ENCODE measurements at regions not wholly inside any gene's neighbourhood (a gene's known extent, or its start where the extent isn't known, plus 50 kb on each side); places are given as distances from the start of the nearest gene placed in this dataset.

DNA sequence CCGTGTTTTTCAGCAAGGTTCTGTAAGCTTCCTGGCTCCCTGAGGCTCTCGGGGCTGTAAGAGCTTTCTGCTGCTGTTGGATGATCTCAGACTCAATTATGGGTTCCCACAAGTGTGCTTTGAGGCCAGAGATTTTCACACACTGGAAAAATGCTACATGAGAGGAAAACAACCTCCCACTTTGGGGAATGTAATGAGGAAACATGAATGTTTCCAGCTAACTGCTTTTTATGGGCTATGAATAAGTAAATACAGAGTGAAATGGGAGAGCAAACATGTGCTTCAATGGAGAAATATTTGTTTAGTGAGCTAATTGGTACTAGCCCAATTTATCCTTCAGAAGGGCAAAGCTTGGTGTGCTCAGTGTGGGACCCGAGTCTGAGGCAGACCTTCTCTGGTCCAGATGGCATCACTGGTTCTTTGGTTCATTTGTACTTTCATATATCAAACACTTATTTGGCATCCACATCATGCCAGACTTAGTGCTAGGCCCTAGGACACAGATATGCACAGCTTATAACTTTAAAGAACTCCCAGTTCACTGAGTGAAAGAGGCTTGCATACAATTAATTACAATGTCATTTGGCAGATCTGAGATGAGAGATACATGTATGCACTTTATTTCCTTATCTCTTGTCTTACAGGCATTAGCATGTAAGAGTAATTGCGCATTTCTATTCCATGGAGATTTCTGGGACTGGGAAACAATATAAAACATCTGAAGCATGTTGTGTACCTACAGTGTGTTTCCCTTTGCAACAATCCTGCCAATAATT, 248.8 kb downstream of the RDH14 start:
- Histone ChIP-seq H3K9me3 (no peaks in the 10 kb centered on the region), H3K27ac (no peak overlapping the region; a peak in 1 of 6 replicates), H3K4me1 (peaks cover 15% of the 10 kb centered on the region), H3K4me3 (no peak overlapping the region), H3K4me2 (peak overlapping the region; percentile 29; the same call in 2 of the 3 replicates)
- no peak for FAIRE-seq
- ATAC-seq: peak in 1 of 2 experiments; percentile 56; a peak in 3 of 6 replicates
- ChIA-PET POLR2A (no interaction called here), CTCF (interaction anchor here (1.0 to 1.4 kb wide), 2 partner anchors 17 to 66 kb away, joined by 3 to 5 read pairs; no protein-coding TSS in a partner anchor)
- peak in 1 of 2 experiments; percentile 23 for DNase-seq (ENCODE audit: low read depth in 1 of 2, low spot score in 1 of 2)
- WGBS (ENCODE audit: missing lambda C conversion rate): 44% methylated on average over 4 of the region's 4 CpGs
- TF ChIP-seq EHMT2 (IDR thresholded peaks at IDR 0.05; ENCODE audit: low read depth) (no peak), NR3C1 (IDR thresholded peaks at IDR 0.05) (no peak), HOXB5 (CRISPR knock-in tag; IDR thresholded peaks at IDR 0.05) (no peak), GATA3 (IDR thresholded peaks at IDR 0.05; ENCODE audit: borderline replicate concordance) (0 out of 2 replicates have a peak, but pooled peaks have one; percentile 22), HES2 (IDR thresholded peaks at IDR 0.05) (no peak)

DNA sequence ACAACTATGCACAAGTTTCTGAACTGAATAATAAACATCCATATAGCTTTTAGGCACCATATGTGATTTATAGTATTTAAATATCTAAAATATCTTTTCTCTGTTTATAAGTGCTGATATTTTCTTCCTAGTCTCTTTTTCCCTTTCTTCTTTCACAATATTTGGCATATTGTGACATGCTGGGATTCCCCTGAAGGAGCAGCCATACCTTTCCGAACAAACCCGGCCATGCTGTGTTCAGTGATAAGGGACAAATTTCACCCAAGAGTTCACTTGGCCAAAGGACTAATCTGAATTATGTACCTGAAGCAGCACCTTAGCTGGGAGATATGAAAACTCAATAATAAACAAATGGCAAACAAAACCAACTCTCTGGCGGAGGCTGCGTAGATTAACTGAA, 250.8 kb downstream of the RDH14 start:
- POLR2A ChIA-PET: no interaction called here
- TF ChIP-seq CEBPB (IDR thresholded peaks at IDR 0.05) (no peak), ZSCAN20 (CRISPR knock-in tag; IDR thresholded peaks at IDR 0.05) (no peak), KDM5A (IDR thresholded peaks at IDR 0.05) (no peak), HES2 (IDR thresholded peaks at IDR 0.05) (no peak), ZNF302 (CRISPR knock-in tag; IDR thresholded peaks at IDR 0.05) (no peak), ATOH8 (CRISPR knock-in tag; IDR thresholded peaks at IDR 0.05; ENCODE audit: low read depth) (no peak), TFCP2L1 (CRISPR knock-in tag; IDR thresholded peaks at IDR 0.05) (no peak), TP53 (CRISPR knock-in tag; IDR thresholded peaks at IDR 0.05) (no peak), BHLHE40 (IDR thresholded peaks at IDR 0.05; ENCODE audit: low read depth, low read length) (no peak), POLR2A (IDR thresholded peaks at IDR 0.05; ENCODE audit: low read length) (no peak), JUNB (IDR thresholded peaks at IDR 0.05) (no peak), FOSB (CRISPR knock-in tag; IDR thresholded peaks at IDR 0.05) (no peak), NPAS2 (CRISPR knock-in tag; IDR thresholded peaks at IDR 0.05; ENCODE audit: borderline replicate concordance) (no peak), SREBF2 (IDR thresholded peaks at IDR 0.05) (no peak), HDAC2 (IDR thresholded peaks at IDR 0.05) (no peak), EHMT2 (IDR thresholded peaks at IDR 0.05; ENCODE audit: low read depth) (no peak), PHF8 (IDR thresholded peaks at IDR 0.05; ENCODE audit: borderline replicate concordance, low read depth) (no peak)
- TF ChIP-seq, protein P1, sequence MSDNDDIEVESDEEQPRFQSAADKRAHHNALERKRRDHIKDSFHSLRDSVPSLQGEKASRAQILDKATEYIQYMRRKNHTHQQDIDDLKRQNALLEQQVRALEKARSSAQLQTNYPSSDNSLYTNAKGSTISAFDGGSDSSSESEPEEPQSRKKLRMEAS (IDR thresholded peaks at IDR 0.05): no peak
- TF ChIP-seq, protein P2, sequence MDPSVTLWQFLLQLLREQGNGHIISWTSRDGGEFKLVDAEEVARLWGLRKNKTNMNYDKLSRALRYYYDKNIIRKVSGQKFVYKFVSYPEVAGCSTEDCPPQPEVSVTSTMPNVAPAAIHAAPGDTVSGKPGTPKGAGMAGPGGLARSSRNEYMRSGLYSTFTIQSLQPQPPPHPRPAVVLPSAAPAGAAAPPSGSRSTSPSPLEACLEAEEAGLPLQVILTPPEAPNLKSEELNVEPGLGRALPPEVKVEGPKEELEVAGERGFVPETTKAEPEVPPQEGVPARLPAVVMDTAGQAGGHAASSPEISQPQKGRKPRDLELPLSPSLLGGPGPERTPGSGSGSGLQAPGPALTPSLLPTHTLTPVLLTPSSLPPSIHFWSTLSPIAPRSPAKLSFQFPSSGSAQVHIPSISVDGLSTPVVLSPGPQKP (IDR thresholded peaks at IDR 0.05; ENCODE audit: low read depth, low read length): no peak
- WGBS (ENCODE audit: missing lambda C conversion rate): 82% methylated on average over 4 of the region's 4 CpGs
- ATAC-seq (no peak), FAIRE-seq (no peak), DNase-seq (ENCODE audit: low read depth in 1 of 2, low spot score in 1 of 2) (no peak)
- Histone ChIP-seq H3K4me1 (peaks cover 13% of the 10 kb centered on the region), H3K4me3 (no peak overlapping the region), H3K27ac (no peak overlapping the region; a peak in 1 of 6 replicates), H3K9me3 (no peaks in the 10 kb centered on the region), H3K4me2 (no peak overlapping the region)
- CTCF ChIA-PET: no interaction called here

GRCh38 chr2:18309188-18309587, 251.3 kb downstream of the RDH14 start:
- ATAC-seq (no peak), FAIRE-seq (no peak), DNase-seq (ENCODE audit: low read depth in 1 of 2, low spot score in 1 of 2) (no peak)
- Histone ChIP-seq H3K4me2 (no peak overlapping the region), H3K4me3 (no peak overlapping the region), H3K4me1 (peaks cover 13% of the 10 kb centered on the region), H3K9me3 (no peaks in the 10 kb centered on the region), H3K27ac (no peak overlapping the region)
- ChIA-PET CTCF (no interaction called here), POLR2A (no interaction called here)
- TF ChIP-seq ZSCAN20 (CRISPR knock-in tag; IDR thresholded peaks at IDR 0.05) (no peak), ZNF302 (CRISPR knock-in tag; IDR thresholded peaks at IDR 0.05) (no peak), MAZ (IDR thresholded peaks at IDR 0.05; ENCODE audit: borderline replicate concordance, low read depth, low read length) (no peak), RFX5 (IDR thresholded peaks at IDR 0.05) (no peak), POLR2A (IDR thresholded peaks at IDR 0.05; ENCODE audit: low read length) (no peak), HEYL (CRISPR knock-in tag; IDR thresholded peaks at IDR 0.05) (no peak), JUNB (IDR thresholded peaks at IDR 0.05) (no peak), ATOH8 (CRISPR knock-in tag; IDR thresholded peaks at IDR 0.05; ENCODE audit: low read depth) (no peak), FOSL2 (IDR thresholded peaks at IDR 0.05) (no peak), FOSL2 (CRISPR knock-in tag; IDR thresholded peaks at IDR 0.05) (no peak)
- TF ChIP-seq, protein P3, sequence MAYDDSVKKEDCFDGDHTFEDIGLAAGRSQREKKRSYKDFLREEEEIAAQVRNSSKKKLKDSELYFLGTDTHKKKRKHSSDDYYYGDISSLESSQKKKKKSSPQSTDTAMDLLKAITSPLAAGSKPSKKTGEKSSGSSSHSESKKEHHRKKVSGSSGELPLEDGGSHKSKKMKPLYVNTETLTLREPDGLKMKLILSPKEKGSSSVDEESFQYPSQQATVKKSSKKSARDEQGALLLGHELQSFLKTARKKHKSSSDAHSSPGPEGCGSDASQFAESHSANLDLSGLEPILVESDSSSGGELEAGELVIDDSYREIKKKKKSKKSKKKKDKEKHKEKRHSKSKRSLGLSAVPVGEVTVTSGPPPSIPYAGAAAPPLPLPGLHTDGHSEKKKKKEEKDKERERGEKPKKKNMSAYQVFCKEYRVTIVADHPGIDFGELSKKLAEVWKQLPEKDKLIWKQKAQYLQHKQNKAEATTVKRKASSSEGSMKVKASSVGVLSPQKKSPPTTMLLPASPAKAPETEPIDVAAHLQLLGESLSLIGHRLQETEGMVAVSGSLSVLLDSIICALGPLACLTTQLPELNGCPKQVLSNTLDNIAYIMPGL (CRISPR knock-in tag; IDR thresholded peaks at IDR 0.05; ENCODE audit: borderline replicate concordance): no peak
- TF ChIP-seq, protein P4, sequence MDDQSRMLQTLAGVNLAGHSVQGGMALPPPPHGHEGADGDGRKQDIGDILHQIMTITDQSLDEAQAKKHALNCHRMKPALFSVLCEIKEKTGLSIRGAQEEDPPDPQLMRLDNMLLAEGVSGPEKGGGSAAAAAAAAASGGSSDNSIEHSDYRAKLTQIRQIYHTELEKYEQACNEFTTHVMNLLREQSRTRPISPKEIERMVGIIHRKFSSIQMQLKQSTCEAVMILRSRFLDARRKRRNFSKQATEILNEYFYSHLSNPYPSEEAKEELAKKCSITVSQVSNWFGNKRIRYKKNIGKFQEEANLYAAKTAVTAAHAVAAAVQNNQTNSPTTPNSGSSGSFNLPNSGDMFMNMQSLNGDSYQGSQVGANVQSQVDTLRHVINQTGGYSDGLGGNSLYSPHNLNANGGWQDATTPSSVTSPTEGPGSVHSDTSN (IDR thresholded peaks at IDR 0.05): no peak
